Activated CD4-positive, alpha-beta T cell treated with anti-CD3 and anti-CD28 coated beads, Interleukin-10, Interleukin-2, amounts not matched to agents 100 ng/mL and 50 ng/mL, durations not matched to agents 16 hours and 8 hours (primary cell): ENCODE measurements at regions not wholly inside any gene's neighbourhood (a gene's known extent, or its start where the extent isn't known, plus 50 kb on each side); places are given as distances from the start of the nearest gene placed in this dataset.

Experiments
- DNase-seq: peaks from one replicate; pipeline ENCODE4 v3.0.0-alpha.2; 2020

DNA sequence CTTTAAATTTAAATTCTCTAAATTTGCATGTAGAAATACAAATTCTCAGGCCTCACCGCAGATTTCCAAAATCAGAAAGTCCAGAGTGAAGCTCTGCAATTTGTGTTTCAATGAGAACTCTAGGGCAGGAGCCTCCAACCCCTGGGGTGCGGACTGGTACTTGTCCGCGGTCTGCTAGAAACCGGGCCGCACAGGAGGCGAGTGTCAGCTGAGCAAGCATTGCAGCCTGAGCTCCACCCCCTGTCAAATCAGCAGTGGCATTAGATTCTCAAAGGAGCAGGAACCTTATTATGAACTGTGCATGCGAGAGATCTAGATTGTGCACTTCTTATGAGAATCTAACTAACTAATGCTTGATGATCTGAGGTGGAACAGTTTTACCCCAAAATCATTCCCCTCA, 203.0 kb upstream of the PCSK2 start:
- DNase-seq: no peak

- no peak for DNase-seq
Observed at GRCh38 chr20:17024513-17025119, 202.2 kb upstream of the PCSK2 start.

DNA sequence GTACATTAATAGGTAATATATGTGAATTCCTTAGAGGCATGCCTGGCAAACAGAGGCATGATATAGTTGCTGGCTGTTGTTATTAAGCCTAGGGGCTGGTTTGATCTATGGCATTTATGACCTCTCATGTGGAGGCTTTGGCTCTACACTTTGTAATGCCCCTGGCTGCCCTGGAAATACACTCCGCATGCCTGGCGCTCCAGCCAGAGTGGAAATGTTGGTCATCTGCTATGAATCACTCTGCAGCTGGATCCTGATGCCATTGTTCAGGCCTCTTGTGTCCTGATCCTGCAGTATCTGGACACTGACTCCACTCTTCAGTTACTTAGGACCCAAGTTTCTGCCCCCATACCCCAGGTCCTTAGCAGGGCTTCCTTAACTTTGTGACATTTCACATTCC, 200.5 kb upstream of the PCSK2 start:
- DNase-seq: no peak

DNA sequence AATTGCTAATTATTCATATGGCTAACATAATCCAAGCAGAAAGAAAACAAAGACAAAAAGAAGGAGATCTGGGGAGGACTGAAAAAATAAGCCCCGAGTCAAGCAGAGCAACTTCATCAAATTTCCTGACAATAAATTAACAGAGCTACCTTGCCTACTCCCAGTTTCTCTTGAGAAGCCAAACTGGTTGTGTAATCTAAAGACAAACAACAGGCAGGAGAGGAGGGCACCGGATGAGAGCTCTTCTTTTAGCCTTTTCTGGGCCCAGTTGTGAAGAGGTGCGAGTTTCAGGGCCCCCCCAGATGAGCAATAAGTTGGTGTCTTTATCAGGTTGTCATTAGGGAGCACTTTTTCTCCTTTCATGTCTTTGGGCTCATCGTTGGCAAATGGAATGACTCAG, 197.1 kb upstream of the PCSK2 start:
- DNase-seq: no peak

DNA sequence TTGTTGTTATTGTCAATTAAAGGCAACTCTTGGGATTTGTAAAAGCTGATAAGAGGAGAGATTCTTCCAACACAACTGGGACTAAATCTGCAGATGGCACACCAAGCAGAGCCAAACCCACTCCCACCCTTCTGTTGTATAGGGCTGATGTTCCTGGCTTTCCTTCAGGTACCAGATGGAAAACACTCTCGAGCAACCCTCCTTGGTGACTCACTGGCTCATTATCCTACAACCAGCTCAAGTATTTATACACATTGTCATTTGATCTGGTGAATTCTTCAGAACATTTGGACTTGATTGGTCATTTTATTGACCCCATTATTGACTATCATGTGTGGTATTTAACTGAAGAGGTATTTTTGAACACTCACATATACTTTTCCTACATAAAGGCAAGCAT, 190.3 kb upstream of the PCSK2 start:
- no peak for DNase-seq

- DNase-seq: no peak
Observed at GRCh38 chr20:17042122-17042521, 184.7 kb upstream of the PCSK2 start.

DNA sequence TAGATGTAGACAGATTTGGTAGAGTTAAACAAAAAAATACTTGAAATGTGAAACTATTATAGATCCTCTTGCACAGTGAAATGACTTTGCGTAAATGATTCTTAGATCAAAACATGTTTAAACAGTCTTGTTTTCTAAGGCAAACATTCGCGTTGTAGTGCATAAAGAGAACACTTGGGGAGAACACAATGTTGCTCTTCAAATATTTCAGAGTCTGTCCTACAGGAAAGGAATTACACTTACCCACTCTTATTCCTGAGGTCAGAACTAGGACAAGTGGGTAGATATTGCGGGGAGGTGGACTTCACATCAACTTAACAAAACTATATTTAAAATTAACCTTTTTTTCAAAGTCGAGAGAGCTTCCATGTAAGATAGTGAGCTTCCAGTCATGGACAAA, 183.5 kb upstream of the PCSK2 start:
- DNase-seq: no peak

GRCh38 chr20:17044891-17045290, 181.9 kb upstream of the PCSK2 start:
- no peak for DNase-seq

DNA sequence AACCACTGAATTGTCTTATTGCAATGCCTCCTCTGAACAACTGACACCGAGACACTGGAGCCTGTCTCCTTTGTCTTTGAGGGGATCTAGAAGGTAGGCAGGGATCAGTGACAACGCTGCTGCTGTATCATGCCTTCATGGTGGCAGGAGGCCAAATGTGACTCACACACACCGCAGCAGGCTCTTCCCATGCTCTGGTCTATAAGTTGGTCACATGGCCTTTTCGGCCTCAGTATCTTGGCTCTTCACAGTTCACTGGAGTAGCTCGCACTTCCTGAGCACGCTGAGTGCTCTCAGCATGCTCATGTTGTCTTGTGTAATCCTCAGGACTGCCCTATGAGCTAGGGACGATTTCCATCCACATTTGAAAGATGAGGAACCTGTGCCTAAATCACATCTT, 167.4 kb upstream of the PCSK2 start:
- DNase-seq: no peak

GRCh38 chr20:17061715-17062114, 165.1 kb upstream of the PCSK2 start:
- DNase-seq: no peak

- DNase-seq: no peak
Observed at GRCh38 chr20:17062712-17063111, 164.1 kb upstream of the PCSK2 start.

DNA sequence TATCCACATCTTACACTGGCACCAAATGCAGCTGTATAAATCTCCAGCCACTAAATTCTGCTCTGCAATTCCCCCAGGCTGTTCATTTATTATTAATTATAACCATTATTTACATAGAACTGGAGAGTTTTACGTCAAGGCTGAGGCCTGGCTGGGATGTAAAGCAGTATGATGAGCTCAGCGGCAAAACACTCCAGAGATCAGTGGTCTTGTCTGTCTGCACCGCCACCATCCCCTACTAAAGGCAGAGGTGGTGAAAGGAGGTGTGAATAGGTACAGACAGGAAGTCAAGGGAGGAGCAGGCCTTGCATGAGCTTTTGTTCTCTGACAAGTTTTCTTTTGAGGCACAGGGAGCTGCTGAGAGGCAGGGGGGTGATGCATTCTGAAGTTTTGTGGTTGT, 159.9 kb upstream of the PCSK2 start:
- no peak for DNase-seq

DNA sequence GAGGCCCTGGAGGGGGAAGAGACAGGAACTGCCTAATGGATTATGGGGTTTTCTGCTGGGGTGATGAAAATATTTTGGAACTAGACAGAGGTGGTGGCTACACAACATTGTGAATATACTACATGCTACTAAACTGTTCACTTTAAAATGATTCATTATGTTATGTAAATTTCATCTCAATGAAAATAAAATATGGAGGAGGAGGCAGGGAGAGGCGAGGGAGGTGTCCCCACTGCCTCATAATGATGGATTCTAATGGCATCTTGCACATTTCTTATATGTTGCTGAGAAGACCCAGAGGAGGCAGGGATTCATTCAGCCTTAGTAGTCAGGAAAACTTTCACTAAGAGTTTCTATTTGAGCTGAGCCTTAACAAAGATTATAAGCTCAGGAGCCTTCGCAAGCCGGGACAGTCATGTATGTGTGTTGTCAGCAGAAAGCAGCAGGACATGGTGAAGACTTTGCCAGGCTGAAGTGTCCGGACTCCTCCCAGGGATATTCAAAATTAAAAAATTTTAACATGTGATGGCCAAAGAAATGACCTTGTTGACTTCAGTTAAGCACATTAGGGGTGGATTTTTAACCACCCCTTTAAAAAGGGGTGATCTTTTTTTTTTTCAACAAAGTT, 158.6 kb upstream of the PCSK2 start:
- DNase-seq: no peak

DNA sequence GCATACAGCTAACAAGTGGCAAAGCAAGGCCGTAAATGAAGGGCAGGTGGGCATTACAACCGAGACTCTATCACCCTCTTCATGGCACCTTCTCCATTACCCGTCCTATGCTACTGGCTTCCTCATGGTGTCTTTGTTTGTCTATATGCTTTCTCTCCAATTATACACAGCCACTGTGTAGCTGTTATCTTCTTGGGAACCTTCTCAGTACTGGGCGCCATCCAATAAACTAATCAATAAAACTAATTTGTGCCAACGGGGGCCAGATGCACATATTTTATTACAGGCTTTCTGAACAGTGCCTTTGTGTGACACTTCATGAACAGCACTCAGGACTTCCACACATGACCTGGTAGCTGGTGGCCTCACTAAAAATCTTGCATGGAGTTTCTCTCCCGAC, 149.8 kb upstream of the PCSK2 start:
- no peak for DNase-seq

DNA sequence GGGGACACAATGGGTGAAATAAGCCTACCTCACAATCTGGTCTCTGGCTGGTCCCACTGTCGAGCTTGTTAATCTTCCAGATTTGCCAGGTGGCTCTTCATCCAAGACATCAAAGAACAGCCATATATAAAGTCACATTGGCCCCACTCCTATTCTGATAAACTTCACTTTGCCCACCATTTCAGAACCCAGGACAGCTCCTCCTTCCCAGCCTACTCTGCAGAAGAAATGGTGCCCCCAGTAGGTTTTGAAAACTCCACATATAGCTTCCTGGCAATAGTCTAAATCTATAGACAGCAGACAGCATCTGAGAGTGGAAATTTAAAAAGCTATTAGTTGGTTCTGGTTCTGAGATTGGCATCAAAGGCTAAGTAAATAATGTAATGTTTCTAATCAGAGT, 143.1 kb upstream of the PCSK2 start:
- DNase-seq: no peak

DNA sequence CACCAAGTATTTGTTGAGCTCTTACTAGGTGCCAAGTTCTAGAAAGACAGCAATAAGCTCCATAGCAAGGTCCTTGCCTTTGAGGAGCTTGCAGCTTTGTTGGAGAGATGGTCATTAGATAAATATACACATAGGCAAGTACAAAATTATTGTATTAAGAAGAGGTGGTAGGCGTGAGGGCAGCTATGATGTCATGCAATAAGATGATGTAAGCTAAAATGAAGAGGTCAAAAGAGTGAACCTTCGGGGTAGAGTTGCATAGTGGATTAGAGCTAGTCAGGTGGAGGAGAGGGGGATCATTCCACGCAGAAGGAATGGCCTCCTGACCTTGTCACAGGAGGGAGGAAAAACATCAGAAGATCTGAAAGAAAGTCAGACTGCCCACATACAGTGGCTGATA, 141.9 kb upstream of the PCSK2 start:
- no peak for DNase-seq

DNA sequence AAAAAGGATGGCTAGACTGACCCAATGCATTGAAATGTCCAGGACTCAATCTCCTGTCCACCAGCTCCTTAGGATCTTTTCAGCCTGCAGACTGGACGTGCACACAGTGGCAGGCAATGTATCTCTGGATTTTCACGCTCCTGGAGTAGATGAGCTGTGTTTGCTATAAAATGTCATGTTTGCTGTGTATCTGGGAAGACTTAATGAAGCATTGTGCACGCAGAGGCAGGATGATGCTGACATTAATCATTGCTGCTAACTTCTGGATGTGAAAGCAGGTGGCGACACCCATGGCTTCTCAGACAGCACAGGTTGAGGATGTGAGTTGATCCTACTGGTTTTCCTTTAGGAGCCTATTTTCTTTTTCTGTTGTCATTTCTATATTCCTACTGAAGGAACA, 133.1 kb upstream of the PCSK2 start:
- no peak for DNase-seq

GRCh38 chr20:17097603-17098002, 129.2 kb upstream of the PCSK2 start:
- DNase-seq: no peak

DNA sequence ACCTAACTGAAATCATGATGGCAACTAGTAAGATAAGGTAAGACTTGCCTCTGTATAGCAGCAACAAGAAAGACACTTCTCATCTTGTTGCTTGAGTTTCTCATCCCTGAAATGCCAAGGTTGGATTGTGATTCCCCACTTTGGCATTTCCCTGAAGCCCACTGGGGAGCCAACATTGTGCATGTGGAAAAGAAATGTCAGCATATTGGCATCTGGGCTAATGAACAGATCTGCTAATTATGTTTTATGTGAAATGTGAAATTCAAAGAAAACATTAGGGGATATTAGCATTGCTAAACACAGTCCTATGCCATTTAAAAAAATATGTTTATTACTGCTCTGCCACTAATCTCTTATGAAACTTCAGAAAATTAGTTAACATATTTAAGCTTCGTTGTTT, 126.3 kb upstream of the PCSK2 start:
- no peak for DNase-seq

DNA sequence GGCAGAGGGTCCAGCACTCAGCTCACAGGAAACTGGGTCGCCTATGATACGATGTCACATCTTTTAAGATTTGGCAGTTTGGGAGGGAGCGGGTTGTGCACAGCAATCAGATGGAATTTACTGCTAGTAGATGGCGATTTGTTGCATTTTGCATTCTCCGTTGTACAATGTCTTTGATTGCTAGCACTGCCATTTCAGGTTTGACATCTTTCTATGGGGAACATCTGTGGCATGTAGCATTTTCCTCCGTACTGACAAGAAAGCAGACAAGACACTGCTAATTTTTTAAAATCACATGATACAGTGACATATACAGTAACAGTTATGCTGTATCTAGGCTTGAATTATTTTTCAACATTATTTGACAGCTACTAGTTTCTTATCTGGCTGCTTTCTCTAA, 119.7 kb upstream of the PCSK2 start:
- DNase-seq: no peak

- no peak for DNase-seq
Observed at GRCh38 chr20:17108896-17109295, 117.9 kb upstream of the PCSK2 start.

GRCh38 chr20:17109307-17109706, 117.5 kb upstream of the PCSK2 start:
- DNase-seq: no peak

DNA sequence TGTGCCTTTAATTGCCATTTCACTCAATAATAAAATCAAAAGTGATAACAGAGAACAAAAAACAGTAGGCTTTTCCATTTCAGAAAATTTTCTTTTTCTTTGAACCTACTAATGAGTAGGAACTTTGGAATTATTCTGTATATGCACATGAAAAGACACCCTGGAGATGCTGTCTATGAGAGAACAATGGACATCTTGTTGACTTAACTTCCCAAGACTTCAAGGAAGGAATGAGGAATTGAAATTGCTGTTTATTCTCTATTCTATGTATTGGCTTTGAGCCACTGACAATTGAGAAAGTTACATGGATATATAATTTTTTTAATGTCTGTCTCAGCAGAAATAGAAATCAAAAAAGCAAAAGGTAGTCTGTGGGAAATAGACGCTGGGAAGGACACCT, 98.6 kb upstream of the PCSK2 start:
- no peak for DNase-seq

- DNase-seq: no peak
Observed at GRCh38 chr20:17129089-17129488, 97.8 kb upstream of the PCSK2 start.

- no peak for DNase-seq
Observed at GRCh38 chr20:17137692-17138091, 89.1 kb upstream of the PCSK2 start.
